HepG2 (cell line): ENCODE measurements at regions not wholly inside any gene's neighbourhood (a gene's known extent, or its start where the extent isn't known, plus 50 kb on each side); places are given as distances from the start of the nearest gene placed in this dataset.
A peak's percentile ranks its signal among the peaks of the same experiment; 100 is the strongest.

Experiments used
- ATAC-seq: fragments of 200-7000 bp; cut with Tn5 transposase; 3 replicates; pipeline ENCODE4 v1.9.1; 2020; ENCODE audit warnings: mild to moderate bottlenecking, moderate library complexity
- BruUV-seq: library from RNA; stranded (reverse); fragments of 400-500 nt; replicated peaks from 2 replicates; lab custom pipeline; 2021; lab: Mats Ljungman, UMichigan
- CTCF ChIA-PET: fragments of 300-600 bp; formaldehyde crosslinking; extraction: SDS; loops from one replicate; lab custom pipeline; 2021; ENCODE audit warnings: low total read pairs, inconsistent platforms, low intra/inter-chr PET ratio; lab: Yijun Ruan, JAX
- POLR2A ChIA-PET: fragments of 350-600 bp; sonication (Branson Sonifier 250); formaldehyde crosslinking; loops from one replicate; lab custom pipeline; 2020; ENCODE audit warnings: antibody characterized with exemption, inconsistent platforms; lab: Yijun Ruan, JAX
- DNase-seq: peaks from one replicate; pipeline ENCODE4 v3.0.0-alpha.2; 2015; ENCODE audit warnings: low spot score
- FAIRE-seq: peaks from 3 replicates; lab custom pipeline; 2011; peaks lifted over from hg19 to GRCh38; lab: Jason Lieb, UNC
- H2AFZ ChIP-seq: one replicate; pipeline ENCODE4 v1.6.1; 2011; ENCODE audit warnings: low read length, inconsistent platforms
- H3K27ac ChIP-seq: fragments of 300-600 bp; 3 replicates; pipeline ENCODE4 v1.8.0; 2011; ENCODE audit warnings: mixed run types, mild to moderate bottlenecking, mixed read lengths, low read length, inconsistent platforms; ENCODE audit not compliant: insufficient read depth; ENCODE audit errors: extremely low read length
- H3K27me3 ChIP-seq, 2 experiments: fragments of 200-600 bp in 1 of 2; 2 replicates in 1 of 2; 3 replicates in 1 of 2; pipeline versions ENCODE4 v1.6.0 to v1.8.0; 2011; ENCODE audit warnings: low read length in 2 of 2, mild to moderate bottlenecking in 2 of 2, moderate library complexity in 2 of 2, inconsistent platforms in 1 of 2; ENCODE audit not compliant: insufficient read depth in 2 of 2, control insufficient read depth in 1 of 2
- H3K36me3 ChIP-seq, 2 experiments: fragments of 200-600 bp in 1 of 2; replicated peaks in 1 of 2; 2 replicates in 1 of 2; 3 replicates in 1 of 2; pipeline versions ENCODE4 v1.5.1 to v1.8.0; 2011; ENCODE audit warnings: low read length in 2 of 2, inconsistent platforms in 1 of 2; ENCODE audit not compliant: insufficient read depth in 2 of 2, control insufficient read depth in 1 of 2
- H3K4me1 ChIP-seq: 2 replicates; pipeline ENCODE4 v1.5.1; 2012; ENCODE audit warnings: low read length, inconsistent platforms; ENCODE audit not compliant: insufficient read depth
- H3K4me2 ChIP-seq: 2 replicates; pipeline ENCODE4 v1.6.0; 2011; ENCODE audit warnings: low read depth, low read length, inconsistent platforms
- H3K4me3 ChIP-seq, 3 experiments: fragments of 200-600 bp in 1 of 3; sonication (generic), shearing (Covaris generic) in 1 of 3; replicated peaks in 1 of 3; 2 replicates each; pipeline ENCODE4 v1.5.1; 2011 to 2016; ENCODE audit warnings: low read length in 3 of 3, inconsistent platforms in 2 of 3, low read depth in 2 of 3, mild to moderate bottlenecking in 2 of 3, control low read depth in 1 of 3, mixed read lengths in 1 of 3; ENCODE audit not compliant: insufficient read depth in 1 of 3
- H3K79me2 ChIP-seq: one replicate; pipeline ENCODE4 v1.6.1; 2011; ENCODE audit warnings: low read length, inconsistent platforms; ENCODE audit not compliant: insufficient read depth
- H3K9ac ChIP-seq: 2 replicates; pipeline ENCODE4 v1.6.0; 2011; ENCODE audit warnings: mild to moderate bottlenecking, low read depth, low read length, inconsistent platforms; ENCODE audit not compliant: insufficient read depth
- H3K9me3 ChIP-seq: 2 replicates; pipeline ENCODE4 v1.5.1; 2012; ENCODE audit warnings: mild to moderate bottlenecking, low read length
- H4K20me1 ChIP-seq: 2 replicates; pipeline ENCODE4 v1.6.0; 2011; ENCODE audit warnings: inconsistent platforms, mild to moderate bottlenecking, low read length, moderate library complexity; ENCODE audit not compliant: insufficient read depth
- CBX5 ChIP-seq: sonication (generic); formaldehyde crosslinking; IDR thresholded peaks from 2 replicates; pipeline ENCODE4 v1.4.0; 2020; ENCODE audit warnings: missing genetic modification reagents, borderline replicate concordance
- PCBP2 ChIP-seq: fragments of 200-400 bp; formaldehyde crosslinking; optimal IDR thresholded peaks from 2 replicates; pipeline ENCODE3; 2018; ENCODE audit warnings: low read length, low read depth; ENCODE audit not compliant: poor library complexity, severe bottlenecking
- SYNCRIP ChIP-seq: fragments of 200-400 bp; formaldehyde crosslinking; IDR thresholded peaks from 2 replicates; pipeline ENCODE4 v1.6.1; 2018; ENCODE audit warnings: mild to moderate bottlenecking, low read depth, low read length; ENCODE audit not compliant: insufficient read depth
- THAP11 ChIP-seq: IDR thresholded peaks from 2 replicates; pipeline ENCODE4 v1.6.1; 2016; ENCODE audit warnings: missing biosample characterization, missing genetic modification reagents
- in situ Hi-C: cut with HindIII; loops from 2 replicates; pipeline ENCODE4 v1.10.0; 2017; ENCODE audit warnings: low pct_unique_long_range_greater_than_20kb; ENCODE audit not compliant: extremely low pct_ligation_motif_present
- intact Hi-C: fragments of 100-400 bp; cut with micrococcal nuclease; formaldehyde crosslinking; loops from one replicate; pipeline ENCODE4 v1.10.0; 2022; ENCODE audit not compliant: unreplicated experiment
- TF ChIP-seq, protein P1 (sequence below): sonication (generic); formaldehyde crosslinking; IDR thresholded peaks from 2 replicates; pipeline ENCODE4 v1.5.1; 2020; ENCODE audit warnings: missing genetic modification reagents, mild to moderate bottlenecking, borderline replicate concordance
- TF ChIP-seq, protein P2 (sequence below): sonication (generic); formaldehyde crosslinking; IDR thresholded peaks from 2 replicates; pipeline ENCODE4 v1.4.0; 2020; ENCODE audit warnings: mild to moderate bottlenecking, low read depth, missing genetic modification reagents
- TF ChIP-seq, protein P3 (sequence below): IDR thresholded peaks from 2 replicates; pipeline ENCODE4 v1.6.1; 2016; ENCODE audit warnings: low read depth

DNA sequence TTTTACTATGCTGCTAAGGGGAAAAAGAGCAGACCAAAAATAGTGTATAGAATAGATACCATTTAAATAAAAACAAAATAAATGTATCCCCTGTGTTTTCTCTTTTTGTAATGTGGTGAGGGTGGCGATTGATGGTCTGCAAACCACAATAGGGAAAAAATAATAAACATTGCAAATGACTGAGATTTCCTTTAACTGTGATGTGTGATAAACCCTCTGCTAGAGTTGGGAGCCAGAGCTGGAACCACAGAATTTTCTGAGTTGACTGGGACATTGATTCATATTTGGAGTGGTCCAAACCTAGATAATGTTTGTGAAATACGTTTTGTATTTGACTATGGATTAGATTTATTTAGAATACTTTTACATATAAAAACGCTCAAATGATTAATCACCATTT, 70.6 kb upstream of the PTGFR start (continued):
- TF ChIP-seq, protein P1, sequence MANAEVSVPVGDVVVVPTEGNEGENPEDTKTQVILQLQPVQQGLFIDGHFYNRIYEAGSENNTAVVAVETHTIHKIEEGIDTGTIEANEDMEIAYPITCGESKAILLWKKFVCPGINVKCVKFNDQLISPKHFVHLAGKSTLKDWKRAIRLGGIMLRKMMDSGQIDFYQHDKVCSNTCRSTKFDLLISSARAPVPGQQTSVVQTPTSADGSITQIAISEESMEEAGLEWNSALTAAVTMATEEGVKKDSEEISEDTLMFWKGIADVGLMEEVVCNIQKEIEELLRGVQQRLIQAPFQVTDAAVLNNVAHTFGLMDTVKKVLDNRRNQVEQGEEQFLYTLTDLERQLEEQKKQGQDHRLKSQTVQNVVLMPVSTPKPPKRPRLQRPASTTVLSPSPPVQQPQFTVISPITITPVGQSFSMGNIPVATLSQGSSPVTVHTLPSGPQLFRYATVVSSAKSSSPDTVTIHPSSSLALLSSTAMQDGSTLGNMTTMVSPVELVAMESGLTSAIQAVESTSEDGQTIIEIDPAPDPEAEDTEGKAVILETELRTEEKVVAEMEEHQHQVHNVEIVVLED (CRISPR knock-in tag): no peak

DNA sequence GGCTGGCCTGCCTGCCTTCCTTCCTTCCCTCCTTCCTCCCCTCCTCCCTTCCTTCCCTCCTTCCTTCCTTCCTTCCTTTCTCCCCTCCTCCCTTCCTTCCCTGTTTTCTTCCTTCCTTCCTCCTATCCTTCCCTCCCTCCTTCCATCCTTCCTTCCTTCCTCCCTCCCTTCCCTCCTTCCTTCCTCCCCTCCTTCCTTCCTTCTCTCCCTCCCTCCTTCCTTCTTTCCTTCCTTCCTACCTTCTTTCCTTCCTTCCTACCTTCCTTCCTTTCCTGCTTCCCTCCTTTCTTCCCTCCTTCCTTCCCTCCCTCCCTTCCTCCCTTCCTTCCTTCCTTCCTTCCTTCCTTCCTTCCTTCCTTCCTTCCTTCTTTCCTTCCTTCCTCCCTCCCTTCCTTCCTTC, 70.1 kb upstream of the PTGFR start:
- Histone ChIP-seq H3K4me2 (no peak overlapping the region), H3K36me3 (no peaks in the 10 kb centered on the region), H3K9ac (no peak overlapping the region), H3K4me1 (no peaks in the 10 kb centered on the region), H3K27me3 (no peaks in the 10 kb centered on the region), H3K27ac (no peak overlapping the region), H3K4me3 (no peak overlapping the region), H3K79me2 (no peaks in the 10 kb centered on the region), H3K9me3 (no peaks in the 10 kb centered on the region), H4K20me1 (no peaks in the 10 kb centered on the region), H2AFZ (no peak overlapping the region)
- no peak for ATAC-seq
- intact Hi-C loops: no loop called here
- TF ChIP-seq, protein P2, sequence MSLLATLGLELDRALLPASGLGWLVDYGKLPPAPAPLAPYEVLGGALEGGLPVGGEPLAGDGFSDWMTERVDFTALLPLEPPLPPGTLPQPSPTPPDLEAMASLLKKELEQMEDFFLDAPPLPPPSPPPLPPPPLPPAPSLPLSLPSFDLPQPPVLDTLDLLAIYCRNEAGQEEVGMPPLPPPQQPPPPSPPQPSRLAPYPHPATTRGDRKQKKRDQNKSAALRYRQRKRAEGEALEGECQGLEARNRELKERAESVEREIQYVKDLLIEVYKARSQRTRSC (CRISPR knock-in tag): no peak
- TF ChIP-seq, protein P3, sequence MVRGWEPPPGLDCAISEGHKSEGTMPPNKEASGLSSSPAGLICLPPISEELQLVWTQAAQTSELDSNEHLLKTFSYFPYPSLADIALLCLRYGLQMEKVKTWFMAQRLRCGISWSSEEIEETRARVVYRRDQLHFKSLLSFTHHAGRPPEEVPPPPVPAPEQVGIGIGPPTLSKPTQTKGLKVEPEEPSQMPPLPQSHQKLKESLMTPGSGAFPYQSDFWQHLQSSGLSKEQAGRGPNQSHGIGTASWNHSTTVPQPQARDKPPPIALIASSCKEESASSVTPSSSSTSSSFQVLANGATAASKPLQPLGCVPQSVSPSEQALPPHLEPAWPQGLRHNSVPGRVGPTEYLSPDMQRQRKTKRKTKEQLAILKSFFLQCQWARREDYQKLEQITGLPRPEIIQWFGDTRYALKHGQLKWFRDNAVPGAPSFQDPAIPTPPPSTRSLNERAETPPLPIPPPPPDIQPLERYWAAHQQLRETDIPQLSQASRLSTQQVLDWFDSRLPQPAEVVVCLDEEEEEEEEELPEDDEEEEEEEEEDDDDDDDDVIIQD (CRISPR knock-in tag): no peak
- TF ChIP-seq CBX5 (no peak), PCBP2 (peak; percentile 33), SYNCRIP (no peak), THAP11 (no peak)
- ChIA-PET POLR2A (no interaction called here), CTCF (no interaction called here)
- in situ Hi-C loops: no loop called here
- no TSS peak for BruUV-seq
- no peak for DNase-seq
- no peak for FAIRE-seq
